DND-41 (cell line): ENCODE measurements at regions not wholly inside any gene's neighbourhood (a gene's known extent, or its start where the extent isn't known, plus 50 kb on each side); places are given as distances from the start of the nearest gene placed in this dataset.

ENCODE experiments used
- CTCF ChIP-seq: IDR thresholded peaks from 2 replicates; pipeline ENCODE4 v1.5.1; 2012; ENCODE audit warnings: borderline replicate concordance, low read length, moderate library complexity, mild to moderate bottlenecking; ENCODE audit not compliant: poor library complexity, severe bottlenecking; ENCODE audit errors: extremely low read depth
- EZH2 ChIP-seq: IDR thresholded peaks from 3 replicates; pipeline ENCODE4 v1.6.1; 2012; ENCODE audit warnings: borderline replicate concordance, low read depth, mild to moderate bottlenecking, moderate library complexity, low read length, inconsistent platforms; ENCODE audit not compliant: severe bottlenecking

- TF ChIP-seq CTCF (no peak), EZH2 (no peak)
Measured at GRCh38 chr7:106460792-106461254, 176.0 kb upstream of the NAMPT start.
